ENCODE measurements at regions not wholly inside any gene's neighbourhood (a gene's known extent, or its start where the extent isn't known, plus 50 kb on each side); places are given as distances from the start of the nearest gene placed in this dataset.

- DNase-seq (ENCODE audit: low read depth), result no peak
- Histone ChIP-seq H3K9me3 (ENCODE audit: control insufficient read depth, low read length) (no peaks in the 10 kb centered on the region), H3K27me3 (replicated peaks; ENCODE audit: control insufficient read depth, insufficient read depth, low read length) (no peaks in the 10 kb centered on the region), H3K4me1 (ENCODE audit: control insufficient read depth, insufficient read depth, low read length) (no peaks in the 10 kb centered on the region), H3K4me3 (ENCODE audit: low read length) (no peak overlapping the region), H3K9ac (ENCODE audit: low read length) (no peak overlapping the region), H3K36me3 (ENCODE audit: control insufficient read depth, insufficient read depth, low read length, severe bottlenecking) (no peaks in the 10 kb centered on the region)
Observed at GRCh38 chr4:33579951-33580350, 2664.4 kb downstream of the ARAP2 start.

DNA sequence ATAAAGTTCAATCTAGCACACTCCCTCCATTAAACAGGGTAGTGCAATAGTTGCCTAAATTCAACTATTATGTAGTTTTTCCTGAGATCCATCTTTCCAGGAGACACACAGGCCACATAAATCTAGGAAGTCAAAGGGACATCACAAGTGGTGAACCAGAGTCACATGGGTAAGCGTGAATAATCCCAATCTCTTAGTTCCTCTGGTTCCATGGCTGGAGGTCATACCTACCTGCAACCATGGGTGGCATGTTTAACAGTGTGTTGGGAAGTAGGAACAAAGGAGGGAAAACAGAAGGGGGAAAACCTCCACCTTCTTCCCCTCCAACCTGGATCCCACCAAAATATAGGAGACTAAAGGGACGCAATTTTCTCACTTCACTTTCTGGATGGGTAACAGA, 2651.6 kb downstream of the ARAP2 start:
- no peak for DNase-seq (ENCODE audit: low read depth)
- H3K9me3 ChIP-seq (ENCODE audit: control insufficient read depth, low read length), result peaks cover 43% of the 10 kb centered on the region

DNA sequence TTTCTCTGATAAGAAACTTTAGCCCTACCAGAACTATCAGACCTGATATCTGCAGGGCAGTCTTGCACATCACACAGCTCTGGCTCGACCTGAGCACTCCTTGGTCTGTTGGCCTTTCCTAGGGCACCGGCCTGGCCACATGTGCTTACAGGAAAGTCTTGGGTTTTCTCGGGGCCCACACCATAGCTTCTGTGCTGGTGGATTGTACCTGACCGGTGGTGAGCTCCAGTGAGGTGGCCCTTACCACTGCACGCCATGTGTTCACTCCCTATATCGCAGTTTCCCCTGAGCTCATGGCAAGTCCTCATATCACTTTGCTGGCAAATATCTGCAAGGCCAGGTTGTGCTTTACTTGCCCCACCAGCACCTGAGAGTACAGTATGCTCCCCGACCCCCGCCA, 2637.4 kb downstream of the ARAP2 start:
- DNase-seq (ENCODE audit: low read depth), result no peak
- H3K27me3 ChIP-seq (replicated peaks; ENCODE audit: control insufficient read depth, insufficient read depth, low read length), result no peaks in the 10 kb centered on the region
- H3K4me3 ChIP-seq (ENCODE audit: low read length), result no peak overlapping the region
- H3K4me1 ChIP-seq (ENCODE audit: control insufficient read depth, insufficient read depth, low read length), result no peaks in the 10 kb centered on the region
- no peak overlapping the region for H3K9ac ChIP-seq (ENCODE audit: low read length)
- peaks cover 17% of the 10 kb centered on the region for H3K9me3 ChIP-seq (ENCODE audit: control insufficient read depth, low read length)
- no peaks in the 10 kb centered on the region for H3K36me3 ChIP-seq (ENCODE audit: control insufficient read depth, insufficient read depth, low read length, severe bottlenecking)

More for the DNA sequence above, 2651.6 kb downstream of the ARAP2 start:
- no peak overlapping the region for H3K9ac ChIP-seq (ENCODE audit: low read length)
- H3K4me3 ChIP-seq (ENCODE audit: low read length), result no peak overlapping the region
- no peaks in the 10 kb centered on the region for H3K4me1 ChIP-seq (ENCODE audit: control insufficient read depth, insufficient read depth, low read length)
- H3K36me3 ChIP-seq (ENCODE audit: control insufficient read depth, insufficient read depth, low read length, severe bottlenecking), result no peaks in the 10 kb centered on the region
- no peaks in the 10 kb centered on the region for H3K27me3 ChIP-seq (replicated peaks; ENCODE audit: control insufficient read depth, insufficient read depth, low read length)

GRCh38 chr4:33616121-33616520, 2628.2 kb downstream of the ARAP2 start:
- H3K27me3 ChIP-seq (replicated peaks; ENCODE audit: control insufficient read depth, insufficient read depth, low read length), result no peaks in the 10 kb centered on the region
- H3K4me1 ChIP-seq (ENCODE audit: control insufficient read depth, insufficient read depth, low read length), result no peaks in the 10 kb centered on the region
- no peaks in the 10 kb centered on the region for H3K36me3 ChIP-seq (ENCODE audit: control insufficient read depth, insufficient read depth, low read length, severe bottlenecking)
- H3K9me3 ChIP-seq (ENCODE audit: control insufficient read depth, low read length), result no peaks in the 10 kb centered on the region
- no peak for DNase-seq (ENCODE audit: low read depth)
- no peak overlapping the region for H3K4me3 ChIP-seq (ENCODE audit: low read length)
- H3K9ac ChIP-seq (ENCODE audit: low read length), result no peak overlapping the region

DNA sequence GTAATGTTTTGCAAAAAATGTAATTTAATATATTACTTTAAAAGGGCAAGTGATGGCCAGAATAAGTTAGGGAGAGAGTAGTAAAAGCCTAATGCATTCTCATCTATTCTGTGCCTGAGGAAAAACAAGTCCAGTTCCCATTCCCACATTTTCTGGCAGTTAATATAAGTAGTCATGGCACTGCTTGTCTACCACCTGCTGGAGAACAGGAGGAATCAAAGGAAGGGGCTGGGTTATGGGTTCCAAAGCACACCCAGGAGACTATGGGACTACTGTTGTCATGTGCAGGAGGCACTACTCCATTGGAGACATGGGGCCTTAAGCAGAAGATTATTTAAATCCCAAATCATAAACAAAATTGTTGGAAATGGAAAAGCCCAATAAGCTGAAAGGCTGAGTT, 2618.6 kb downstream of the ARAP2 start:
- no peaks in the 10 kb centered on the region for H3K27me3 ChIP-seq (replicated peaks; ENCODE audit: control insufficient read depth, insufficient read depth, low read length)
- no peak overlapping the region for H3K4me3 ChIP-seq (ENCODE audit: low read length)
- no peak overlapping the region for H3K9ac ChIP-seq (ENCODE audit: low read length)
- no peaks in the 10 kb centered on the region for H3K36me3 ChIP-seq (ENCODE audit: control insufficient read depth, insufficient read depth, low read length, severe bottlenecking)
- DNase-seq (ENCODE audit: low read depth), result no peak
- peaks cover 9% of the 10 kb centered on the region for H3K4me1 ChIP-seq (ENCODE audit: control insufficient read depth, insufficient read depth, low read length)
- no peaks in the 10 kb centered on the region for H3K9me3 ChIP-seq (ENCODE audit: control insufficient read depth, low read length)

DNA sequence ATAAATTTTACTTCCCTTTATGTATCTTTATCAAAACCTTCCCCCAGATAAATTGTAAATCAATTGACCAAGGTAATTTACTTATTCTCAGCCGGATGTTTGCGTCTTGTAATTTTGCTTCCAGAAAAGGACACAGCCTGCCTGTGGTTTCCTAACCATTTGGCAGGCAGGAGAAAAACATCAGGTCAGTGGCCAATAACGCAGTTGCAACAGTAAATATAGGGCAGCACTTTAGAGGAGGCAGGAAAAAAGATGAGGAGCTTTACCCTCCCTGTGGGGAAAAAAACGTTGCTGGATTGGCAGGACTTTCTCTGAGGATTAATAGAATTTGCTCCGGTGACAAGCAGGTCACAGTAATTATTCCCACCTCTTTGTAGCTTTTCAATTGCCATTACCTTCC, 2618.1 kb downstream of the ARAP2 start:
- no peaks in the 10 kb centered on the region for H3K9me3 ChIP-seq (ENCODE audit: control insufficient read depth, low read length)
- peaks cover 9% of the 10 kb centered on the region for H3K4me1 ChIP-seq (ENCODE audit: control insufficient read depth, insufficient read depth, low read length)
- H3K4me3 ChIP-seq (ENCODE audit: low read length), result no peak overlapping the region
- no peaks in the 10 kb centered on the region for H3K36me3 ChIP-seq (ENCODE audit: control insufficient read depth, insufficient read depth, low read length, severe bottlenecking)
- no peak for DNase-seq (ENCODE audit: low read depth)
- no peak overlapping the region for H3K9ac ChIP-seq (ENCODE audit: low read length)
- H3K27me3 ChIP-seq (replicated peaks; ENCODE audit: control insufficient read depth, insufficient read depth, low read length), result no peaks in the 10 kb centered on the region

GRCh38 chr4:33628296-33628695, 2616.0 kb downstream of the ARAP2 start:
- DNase-seq (ENCODE audit: low read depth), result peak; percentile 9
- H3K36me3 ChIP-seq (ENCODE audit: control insufficient read depth, insufficient read depth, low read length, severe bottlenecking), result no peaks in the 10 kb centered on the region

DNA sequence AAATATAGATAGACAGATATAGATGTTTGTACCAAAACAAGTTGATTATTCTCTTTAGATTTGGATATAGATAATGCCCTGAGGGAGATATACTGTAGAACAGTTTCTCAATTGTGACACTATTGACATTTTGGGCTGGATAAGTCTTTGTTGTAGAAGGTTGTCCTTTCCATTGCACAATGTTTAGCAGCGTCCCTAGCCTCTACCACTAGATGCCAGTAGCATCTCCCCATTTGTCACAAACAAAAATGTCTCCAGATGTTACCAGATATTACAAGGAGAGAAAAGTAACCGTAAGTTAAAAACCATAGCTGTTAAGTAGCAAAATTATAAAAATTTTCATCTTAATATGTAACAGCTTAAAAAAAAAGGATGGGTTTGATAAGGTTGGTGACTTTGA, 2595.3 kb downstream of the ARAP2 start:
- H3K36me3 ChIP-seq (ENCODE audit: control insufficient read depth, insufficient read depth, low read length, severe bottlenecking), result no peaks in the 10 kb centered on the region
- peaks cover 5% of the 10 kb centered on the region for H3K4me1 ChIP-seq (ENCODE audit: control insufficient read depth, insufficient read depth, low read length)
- peak overlapping the region; percentile 1 for H3K9ac ChIP-seq (ENCODE audit: low read length)
- no peak overlapping the region for H3K4me3 ChIP-seq (ENCODE audit: low read length)
- H3K27me3 ChIP-seq (replicated peaks; ENCODE audit: control insufficient read depth, insufficient read depth, low read length), result no peaks in the 10 kb centered on the region
- DNase-seq (ENCODE audit: low read depth), result peak; percentile 76
- H3K9me3 ChIP-seq (ENCODE audit: control insufficient read depth, low read length), result no peaks in the 10 kb centered on the region

More at GRCh38 chr4:33628296-33628695, 2616.0 kb downstream of the ARAP2 start:
- Histone ChIP-seq H3K4me1 (ENCODE audit: control insufficient read depth, insufficient read depth, low read length) (peaks cover 9% of the 10 kb centered on the region), H3K9me3 (ENCODE audit: control insufficient read depth, low read length) (no peaks in the 10 kb centered on the region), H3K4me3 (ENCODE audit: low read length) (no peak overlapping the region), H3K9ac (ENCODE audit: low read length) (no peak overlapping the region), H3K27me3 (replicated peaks; ENCODE audit: control insufficient read depth, insufficient read depth, low read length) (no peaks in the 10 kb centered on the region)

GRCh38 chr4:33649471-33649870, 2594.8 kb downstream of the ARAP2 start:
- Histone ChIP-seq H3K27me3 (replicated peaks; ENCODE audit: control insufficient read depth, insufficient read depth, low read length) (no peaks in the 10 kb centered on the region), H3K4me1 (ENCODE audit: control insufficient read depth, insufficient read depth, low read length) (peaks cover 5% of the 10 kb centered on the region), H3K9ac (ENCODE audit: low read length) (peak overlapping the region; percentile 1), H3K36me3 (ENCODE audit: control insufficient read depth, insufficient read depth, low read length, severe bottlenecking) (no peaks in the 10 kb centered on the region), H3K9me3 (ENCODE audit: control insufficient read depth, low read length) (no peaks in the 10 kb centered on the region), H3K4me3 (ENCODE audit: low read length) (no peak overlapping the region)
- peak; percentile 10 for DNase-seq (ENCODE audit: low read depth)

DNA sequence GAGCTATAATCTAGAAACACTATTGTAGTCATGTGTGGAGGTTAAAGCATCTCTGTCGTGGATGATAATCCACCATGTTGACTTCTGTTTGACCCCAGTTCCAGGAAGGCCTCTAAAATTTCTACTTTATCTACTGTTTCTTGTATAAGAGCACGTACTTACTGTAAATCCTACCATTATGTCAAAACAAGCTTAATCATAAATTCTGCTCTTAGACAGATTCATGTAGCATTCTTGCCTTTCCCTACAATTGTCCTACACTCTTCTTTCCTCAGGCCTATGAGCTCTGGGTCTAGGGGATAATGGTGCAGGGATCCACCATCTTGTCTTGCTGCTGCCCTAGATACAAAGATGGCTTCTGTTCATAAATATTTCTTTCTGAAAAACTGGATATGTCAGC, 2594.3 kb downstream of the ARAP2 start:
- Histone ChIP-seq H3K36me3 (ENCODE audit: control insufficient read depth, insufficient read depth, low read length, severe bottlenecking) (no peaks in the 10 kb centered on the region), H3K27me3 (replicated peaks; ENCODE audit: control insufficient read depth, insufficient read depth, low read length) (no peaks in the 10 kb centered on the region), H3K4me3 (ENCODE audit: low read length) (no peak overlapping the region), H3K9ac (ENCODE audit: low read length) (no peak overlapping the region), H3K4me1 (ENCODE audit: control insufficient read depth, insufficient read depth, low read length) (peaks cover 5% of the 10 kb centered on the region), H3K9me3 (ENCODE audit: control insufficient read depth, low read length) (no peaks in the 10 kb centered on the region)
- DNase-seq (ENCODE audit: low read depth), result no peak

DNA sequence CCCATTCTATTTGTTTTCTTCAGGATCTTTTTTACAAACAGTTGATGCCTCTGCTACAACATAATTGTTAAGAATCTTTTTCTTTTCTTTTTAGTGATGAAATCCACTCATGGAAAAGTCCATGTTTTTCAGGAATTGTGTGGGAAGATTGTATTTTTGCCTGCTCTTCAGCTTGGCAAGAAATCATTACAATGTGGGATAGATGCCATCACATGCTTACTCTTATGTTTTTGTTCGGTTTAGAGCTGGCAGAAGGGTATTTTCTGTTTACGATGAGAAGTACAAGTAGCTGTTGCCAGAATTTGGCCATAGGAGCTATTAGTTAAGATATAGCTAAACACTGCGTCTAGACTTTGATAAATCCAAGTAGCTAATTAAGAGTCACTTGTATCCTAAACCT, 2585.3 kb downstream of the ARAP2 start:
- no peaks in the 10 kb centered on the region for H3K27me3 ChIP-seq (replicated peaks; ENCODE audit: control insufficient read depth, insufficient read depth, low read length)
- H3K9me3 ChIP-seq (ENCODE audit: control insufficient read depth, low read length), result peaks cover 4% of the 10 kb centered on the region
- H3K4me3 ChIP-seq (ENCODE audit: low read length), result peak overlapping the region; percentile 46
- H3K36me3 ChIP-seq (ENCODE audit: control insufficient read depth, insufficient read depth, low read length, severe bottlenecking), result no peaks in the 10 kb centered on the region
- no peak overlapping the region for H3K9ac ChIP-seq (ENCODE audit: low read length)
- peaks cover 8% of the 10 kb centered on the region for H3K4me1 ChIP-seq (ENCODE audit: control insufficient read depth, insufficient read depth, low read length)
- DNase-seq (ENCODE audit: low read depth), result peak; percentile 4

DNA sequence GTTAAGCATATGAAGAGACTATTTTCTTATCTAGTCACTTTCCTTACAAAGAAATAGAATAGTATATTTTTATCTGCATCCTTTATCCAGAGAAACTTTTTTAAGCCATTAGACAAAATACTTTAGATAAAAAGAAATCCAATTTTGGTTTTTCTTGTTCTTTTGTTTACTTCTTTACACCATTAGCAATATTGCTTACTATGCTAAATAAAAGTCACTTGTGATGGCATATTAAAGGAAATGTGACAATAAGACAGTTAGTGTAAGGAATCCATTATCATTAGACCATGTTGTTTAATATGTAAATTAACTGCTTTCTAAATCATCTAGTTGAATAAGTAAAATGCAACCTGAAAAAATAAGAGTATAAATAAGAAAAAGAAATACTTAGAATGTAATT, 2582.7 kb downstream of the ARAP2 start:
- H3K27me3 ChIP-seq (replicated peaks; ENCODE audit: control insufficient read depth, insufficient read depth, low read length), result no peaks in the 10 kb centered on the region
- H3K9me3 ChIP-seq (ENCODE audit: control insufficient read depth, low read length), result peaks cover 18% of the 10 kb centered on the region
- no peak overlapping the region for H3K9ac ChIP-seq (ENCODE audit: low read length)
- H3K4me3 ChIP-seq (ENCODE audit: low read length), result no peak overlapping the region
- DNase-seq (ENCODE audit: low read depth), result no peak
- H3K4me1 ChIP-seq (ENCODE audit: control insufficient read depth, insufficient read depth, low read length), result peaks cover 8% of the 10 kb centered on the region
- H3K36me3 ChIP-seq (ENCODE audit: control insufficient read depth, insufficient read depth, low read length, severe bottlenecking), result no peaks in the 10 kb centered on the region

Measured in adipocyte (in vitro differentiated cells).